GM10248 (cell line): ENCODE measurements at regions not wholly inside any gene's neighbourhood (a gene's known extent, or its start where the extent isn't known, plus 50 kb on each side); places are given as distances from the start of the nearest gene placed in this dataset.

Source experiments
- CTCF ChIA-PET: fragments of 300-600 bp; sonication (Branson Sonifier 250); formaldehyde crosslinking; extraction: SDS; loops from one replicate; lab custom pipeline; 2021; ENCODE audit warnings: antibody characterized with exemption; lab: Yijun Ruan, JAX
- POLR2A ChIA-PET: fragments of 350-650 bp; sonication (Branson Sonifier 250); formaldehyde crosslinking; extraction: SDS; loops from one replicate; lab custom pipeline; 2020; ENCODE audit warnings: antibody characterized with exemption; lab: Yijun Ruan, JAX
- DNase-seq: peaks from one replicate; pipeline ENCODE4 v3.0.0; 2012; ENCODE audit errors: extremely low spot score
- CTCF ChIP-seq: IDR thresholded peaks from 2 replicates; pipeline ENCODE4 v1.5.1; 2012; ENCODE audit warnings: mild to moderate bottlenecking, low read depth; ENCODE audit errors: extremely low read depth, missing control alignments, control extremely low read depth

- ChIA-PET POLR2A (no interaction called here), CTCF (interaction anchor here (0.8 to 1.4 kb wide), 4 partner anchors 134 to 669 kb away, joined by 3 to 4 read pairs (median 3); no protein-coding TSS in a partner anchor)
- TF ChIP-seq CTCF: no peak
- peak; percentile 93 for DNase-seq
These were observed 98.0 kb downstream of the INSIG2 start for GRCh38 chr2:118186110-118186857.

- peak; percentile 36 for TF ChIP-seq CTCF
- peak; percentile 75 for DNase-seq
- POLR2A ChIA-PET: no interaction called here
- CTCF ChIA-PET: interaction anchor here (0.8 to 1.4 kb wide), 4 partner anchors 134 to 670 kb away, joined by 3 to 4 read pairs (median 3); no protein-coding TSS in a partner anchor
These were observed 97.2 kb downstream of the INSIG2 start for GRCh38 chr2:118185210-118186109.

GRCh38 chr2:118183381-118183780 lies 95.1 kb downstream of the INSIG2 start:
- no peak for TF ChIP-seq CTCF
- no peak for DNase-seq
- POLR2A ChIA-PET: no interaction called here
- CTCF ChIA-PET: interaction anchor here (1.5 kb wide), 1 partner anchor 19 kb away, joined by 3 read pairs; no protein-coding TSS in a partner anchor

GRCh38 chr2:118179445-118179844 lies 91.2 kb downstream of the INSIG2 start:
- CTCF ChIA-PET: interaction anchor here (1.1 kb wide), 1 partner anchor 13 kb away, joined by 4 read pairs; no protein-coding TSS in a partner anchor
- TF ChIP-seq CTCF: no peak
- POLR2A ChIA-PET: no interaction called here
- DNase-seq: no peak

GRCh38 chr2:118177884-118178283 lies 89.6 kb downstream of the INSIG2 start:
- DNase-seq: no peak
- POLR2A ChIA-PET: no interaction called here
- TF ChIP-seq CTCF: no peak
- CTCF ChIA-PET: interaction anchor here (1.4 kb wide), 2 partner anchors 11 to 25 kb away, joined by 3 read pairs; no protein-coding TSS in a partner anchor

GRCh38 chr2:118177318-118177717 lies 89.0 kb downstream of the INSIG2 start:
- no peak for DNase-seq
- CTCF ChIA-PET: interaction anchor here (1.4 kb wide), 2 partner anchors 11 to 25 kb away, joined by 3 read pairs; no protein-coding TSS in a partner anchor
- no peak for TF ChIP-seq CTCF
- POLR2A ChIA-PET: no interaction called here
